Motor neuron (in vitro differentiated cells): ENCODE measurements at regions not wholly inside any gene's neighbourhood (a gene's known extent, or its start where the extent isn't known, plus 50 kb on each side); places are given as distances from the start of the nearest gene placed in this dataset.

Source experiments
- ATAC-seq, 8 experiments: fragments of 200-7000 bp; cut with Tn5 transposase; replicated peaks in 6 of 8; 2 replicates each; pipeline ENCODE4 v1.8.0; 2021; ENCODE audit warnings: mild to moderate bottlenecking in 8 of 8, moderate library complexity in 8 of 8
- H3K27ac ChIP-seq, 2 donors: fragments of 250-450 bp; sonication (Bioruptor Pico); 2 replicates each; pipeline ENCODE4 v1.9.0; 2021; ENCODE audit warnings: antibody characterized with exemption in 2 of 2, mild to moderate bottlenecking in 2 of 2, moderate library complexity in 1 of 2
- H3K4me1 ChIP-seq, 2 donors: fragments of 250-450 bp; sonication (Bioruptor Pico); replicated peaks in 1 of 2; 2 replicates each; pipeline ENCODE4 v1.6.1; 2021; ENCODE audit warnings: antibody characterized with exemption in 2 of 2, mild to moderate bottlenecking in 2 of 2, moderate library complexity in 1 of 2
- H3K4me3 ChIP-seq, 5 donors: fragments of 250-450 bp; sonication (Bioruptor Pico); 2 replicates each; pipeline ENCODE4 v1.9.0; 2021; ENCODE audit warnings: antibody characterized with exemption in 5 of 5, mild to moderate bottlenecking in 5 of 5, moderate library complexity in 4 of 5
- WGBS, 10 experiments: fragments of 450-650 bp; shearing (Covaris generic); methylation state at CpG; one replicate each; pipeline ENCODE4 v1.0.0; 2022; 5-methylcytosine and 5-hydroxymethylcytosine counted together
- in situ Hi-C, 9 experiments: fragments of 400-800 bp; cut with MboI; loops; one replicate each; pipeline ENCODE4 v1.15.0; 2021; ENCODE audit warnings: low sequenced_read_pairs in 9 of 9, low pct_unique_long_range_greater_than_20kb in 2 of 9; ENCODE audit not compliant: unreplicated experiment in 9 of 9

GRCh38 chr10:126722726-126723125, 52.2 kb upstream of the C10orf90 start:
- Histone ChIP-seq H3K4me1 (no peaks in the 10 kb centered on the region), H3K27ac (no peak overlapping the region), H3K4me3 (no peak overlapping the region)
- 65 to 100% (median 92%) methylated on average over 1 to 4 of the region's 5 CpGs; no CpG with 5 or more reads in 4 of the 10 experiments for WGBS, 10 experiments
- in situ Hi-C loops, result no loop called here
- ATAC-seq, result no peak

GRCh38 chr10:126723226-126723625, 52.7 kb upstream of the C10orf90 start:
- in situ Hi-C loops, result no loop called here
- Histone ChIP-seq H3K27ac (no peak overlapping the region), H3K4me3 (no peak overlapping the region), H3K4me1 (no peaks in the 10 kb centered on the region)
- no peak for ATAC-seq
- 60 to 80% (median 69%) methylated on average over 1 to 3 of the region's 5 CpGs; no CpG with 5 or more reads in 6 of the 10 experiments for WGBS, 10 experiments

GRCh38 chr10:126729314-126729870, 58.9 kb upstream of the C10orf90 start:
- H3K4me1 ChIP-seq, result peaks cover 0 to 4% of the 10 kb centered on the region in 2 donors
- no peak overlapping the region for H3K4me3 ChIP-seq
- peak in 3 of 8 experiments; percentile 87 to 99 (median 92) for ATAC-seq
- 17 to 100% (median 70%) methylated on average over 1 to 5 of the region's 6 CpGs; no CpG with 5 or more reads in 1 of the 10 experiments for WGBS, 10 experiments
- H3K27ac ChIP-seq, result no peak overlapping the region
- in situ Hi-C loops, result loop anchor here in 2 of 9 experiments (25.0 kb wide), 2 partner anchors 342 to 742 kb away; partner anchors contain the start of gene ADAM12 (in 1 of the 2)

- Histone ChIP-seq H3K4me1 (peaks cover 6 to 17% of the 10 kb centered on the region in 2 donors), H3K27ac (no peak overlapping the region), H3K4me3 (no peak overlapping the region)
- 48 to 94% (median 81%) methylated on average over 1 to 4 of the region's 4 CpGs for WGBS, 10 experiments
- in situ Hi-C loops, result loop anchor here in 2 of 9 experiments (25.0 kb wide), 2 partner anchors 344 to 744 kb away; partner anchors contain the start of gene ADAM12 (in 1 of the 2)
- ATAC-seq, result no peak
Measured at GRCh38 chr10:126730856-126731609, 60.5 kb upstream of the C10orf90 start.

GRCh38 chr10:126731610-126731990, 61.1 kb upstream of the C10orf90 start:
- ATAC-seq, result no peak
- in situ Hi-C loops, result loop anchor here in 2 of 9 experiments (25.0 kb wide), 2 partner anchors 344 to 744 kb away; partner anchors contain the start of gene ADAM12 (in 1 of the 2)
- H3K27ac ChIP-seq, result no peak overlapping the region
- H3K4me3 ChIP-seq, result no peak overlapping the region
- H3K4me1 ChIP-seq, result peaks cover 7 to 23% of the 10 kb centered on the region in 2 donors

GRCh38 chr10:126732308-126732707, 61.8 kb upstream of the C10orf90 start:
- Histone ChIP-seq H3K27ac (no peak overlapping the region), H3K4me3 (no peak overlapping the region), H3K4me1 (peaks cover 12 to 29% of the 10 kb centered on the region in 2 donors)
- in situ Hi-C loops, result loop anchor here in 2 of 9 experiments (25.0 kb wide), 2 partner anchors 345 to 745 kb away; partner anchors contain the start of gene ADAM12 (in 1 of the 2)
- WGBS, 10 experiments, result 0 to 100% (median 80%) methylated on average over 1 to 3 of the region's 5 CpGs; no CpG with 5 or more reads in 5 of the 10 experiments
- ATAC-seq, result no peak

- H3K4me1 ChIP-seq, result peaks cover 12 to 29% of the 10 kb centered on the region in 2 donors
- no peak overlapping the region for H3K4me3 ChIP-seq
- H3K27ac ChIP-seq, result no peak overlapping the region
- in situ Hi-C loops, result loop anchor here in 2 of 9 experiments (25.0 kb wide), 2 partner anchors 346 to 746 kb away; partner anchors contain the start of gene ADAM12 (in 1 of the 2)
- WGBS, 10 experiments, result 15 to 80% (median 42%) methylated on average over 1 to 5 of the region's 5 CpGs; no CpG with 5 or more reads in 1 of the 10 experiments
- no peak for ATAC-seq
Measured at GRCh38 chr10:126732868-126733267, 62.4 kb upstream of the C10orf90 start.

GRCh38 chr10:126734015-126734414, 63.5 kb upstream of the C10orf90 start:
- WGBS, 10 experiments, result 0 to 100% (median 49%) methylated on average over 1 to 2 of the region's 3 CpGs; no CpG with 5 or more reads in 2 of the 10 experiments

GRCh38 chr10:126734967-126735366, 64.5 kb upstream of the C10orf90 start:
- Histone ChIP-seq H3K4me3 (no peak overlapping the region), H3K4me1 (peaks cover 12 to 29% of the 10 kb centered on the region in 2 donors), H3K27ac (no peak overlapping the region)
- WGBS, 10 experiments, result 18 to 100% (median 67%) methylated on average over 2 to 3 of the region's 3 CpGs; no CpG with 5 or more reads in 5 of the 10 experiments
- ATAC-seq, result peak in 3 of 8 experiments; percentile 5 to 37 (median 25)
- in situ Hi-C loops, result loop anchor here in 2 of 9 experiments (25.0 kb wide), 2 partner anchors 348 to 748 kb away; partner anchors contain the start of gene ADAM12 (in 1 of the 2)

More at GRCh38 chr10:126734015-126734414, 63.5 kb upstream of the C10orf90 start:
- H3K4me1 ChIP-seq, result peaks cover 12 to 29% of the 10 kb centered on the region in 2 donors
- H3K27ac ChIP-seq, result no peak overlapping the region
- no peak overlapping the region for H3K4me3 ChIP-seq
- peak in 4 of 8 experiments; percentile 23 to 60 (median 40) for ATAC-seq
- in situ Hi-C loops, result loop anchor here in 2 of 9 experiments (25.0 kb wide), 2 partner anchors 347 to 747 kb away; partner anchors contain the start of gene ADAM12 (in 1 of the 2)

GRCh38 chr10:126736142-126736541, 65.6 kb upstream of the C10orf90 start:
- peaks cover 12 to 29% of the 10 kb centered on the region in 2 donors for H3K4me1 ChIP-seq
- H3K4me3 ChIP-seq, result no peak overlapping the region
- peak overlapping the region in 1 of 2 donors; percentile 14 for H3K27ac ChIP-seq
- in situ Hi-C loops, result loop anchor here in 2 of 9 experiments (25.0 kb wide), 2 partner anchors 349 to 749 kb away; partner anchors contain the start of gene ADAM12 (in 1 of the 2)
- ATAC-seq, result peak in 4 of 8 experiments; percentile 13 to 72 (median 60)
- WGBS, 10 experiments, result 61 to 100% (median 80%) methylated on average over 1 to 5 of the region's 5 CpGs; no CpG with 5 or more reads in 1 of the 10 experiments

GRCh38 chr10:126736727-126737126, 66.2 kb upstream of the C10orf90 start:
- Histone ChIP-seq H3K4me3 (no peak overlapping the region), H3K4me1 (peaks cover 12 to 29% of the 10 kb centered on the region in 2 donors), H3K27ac (peak overlapping the region in 1 of 2 donors; percentile 8)
- ATAC-seq, result peak in 5 of 8 experiments; percentile 62 to 78 (median 71)
- 20 to 100% (median 85%) methylated on average over 1 to 2 of the region's 2 CpGs for WGBS, 10 experiments
- in situ Hi-C loops, result loop anchor here in 2 of 9 experiments (25.0 kb wide), 2 partner anchors 349 to 749 kb away; partner anchors contain the start of gene ADAM12 (in 1 of the 2)

- in situ Hi-C loops, result loop anchor here in 2 of 9 experiments (25.0 kb wide), 2 partner anchors 351 to 751 kb away; partner anchors contain the start of gene ADAM12 (in 1 of the 2)
- H3K4me3 ChIP-seq, result no peak overlapping the region
- 27 to 100% (median 80%) methylated on average over 1 to 4 of the region's 4 CpGs; no CpG with 5 or more reads in 1 of the 10 experiments for WGBS, 10 experiments
- ATAC-seq, result peak in 5 of 8 experiments; percentile 71 to 83 (median 77)
- H3K27ac ChIP-seq, result no peak overlapping the region
- peaks cover 12 to 29% of the 10 kb centered on the region in 2 donors for H3K4me1 ChIP-seq
Measured at GRCh38 chr10:126738001-126738400, 67.5 kb upstream of the C10orf90 start.
